ENCODE measurements at regions not wholly inside any gene's neighbourhood (a gene's known extent, or its start where the extent isn't known, plus 50 kb on each side); places are given as distances from the start of the nearest gene placed in this dataset.
A peak's percentile ranks its signal among the peaks of the same experiment; 100 is the strongest.

DNA sequence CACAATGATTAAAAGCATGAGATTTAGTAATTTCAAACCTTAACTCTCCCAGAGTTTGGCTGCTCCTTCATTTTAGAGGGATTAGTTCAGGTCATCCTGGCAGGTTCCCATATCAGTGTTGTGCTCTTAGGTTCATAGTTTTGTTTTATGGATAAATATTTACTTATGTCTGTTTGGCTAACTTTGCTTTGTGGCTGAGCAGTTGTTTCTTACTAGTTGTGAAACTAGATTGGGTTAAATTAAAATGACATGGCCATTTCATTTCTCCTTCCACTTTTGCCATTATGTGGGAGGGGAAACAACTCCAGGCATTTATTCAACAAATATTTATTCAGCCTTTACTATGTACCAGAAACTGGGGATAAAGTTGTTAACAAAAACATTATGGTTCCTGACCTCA is 158.8 kb downstream of the TMTC3 start:
- H3K4me3 ChIP-seq (ENCODE audit: low read length) = no peak overlapping the region
- no peak for TF ChIP-seq CTCF (conservative IDR thresholded peaks at IDR 0.05; ENCODE audit: low read length)
- DNase-seq (ENCODE audit: low read depth) = no peak

GRCh38 chr12:88303335-88303734 is 161.2 kb downstream of the TMTC3 start:
- no peak overlapping the region for H3K4me3 ChIP-seq (ENCODE audit: low read length)
- no peak for TF ChIP-seq CTCF (conservative IDR thresholded peaks at IDR 0.05; ENCODE audit: low read length)
- DNase-seq (ENCODE audit: low read depth) = no peak

- no peak for TF ChIP-seq CTCF (conservative IDR thresholded peaks at IDR 0.05; ENCODE audit: low read length)
- DNase-seq (ENCODE audit: low read depth) = no peak
- H3K4me3 ChIP-seq (ENCODE audit: low read length) = no peak overlapping the region
Measured at GRCh38 chr12:88305254-88305890, 163.3 kb downstream of the TMTC3 start.

GRCh38 chr12:88306471-88307069 is 164.5 kb downstream of the TMTC3 start:
- no peak overlapping the region for H3K4me3 ChIP-seq (ENCODE audit: low read length)
- no peak for DNase-seq (ENCODE audit: low read depth)
- TF ChIP-seq CTCF (conservative IDR thresholded peaks at IDR 0.05; ENCODE audit: low read length) = no peak

DNA sequence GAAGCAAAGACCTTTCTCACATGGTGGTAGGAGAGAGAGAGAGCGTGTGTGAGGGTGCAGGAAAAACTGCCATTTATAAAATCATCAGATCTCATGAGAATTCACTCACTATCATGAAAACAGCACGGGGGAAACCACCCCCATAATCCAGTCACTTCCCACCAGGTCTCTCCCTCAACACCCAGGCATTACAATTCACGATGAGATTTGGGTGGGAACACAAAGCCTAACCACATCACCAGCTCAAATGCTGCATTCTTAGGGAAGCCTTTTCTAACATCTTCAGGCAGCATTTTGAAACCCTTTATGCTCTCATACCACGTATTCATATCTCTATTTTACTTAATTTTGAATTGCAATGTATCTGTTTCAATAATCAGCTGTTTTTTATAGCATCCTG is 165.9 kb downstream of the TMTC3 start:
- no peak for TF ChIP-seq CTCF (conservative IDR thresholded peaks at IDR 0.05; ENCODE audit: low read length)
- no peak overlapping the region for H3K4me3 ChIP-seq (ENCODE audit: low read length)
- DNase-seq (ENCODE audit: low read depth) = no peak

DNA sequence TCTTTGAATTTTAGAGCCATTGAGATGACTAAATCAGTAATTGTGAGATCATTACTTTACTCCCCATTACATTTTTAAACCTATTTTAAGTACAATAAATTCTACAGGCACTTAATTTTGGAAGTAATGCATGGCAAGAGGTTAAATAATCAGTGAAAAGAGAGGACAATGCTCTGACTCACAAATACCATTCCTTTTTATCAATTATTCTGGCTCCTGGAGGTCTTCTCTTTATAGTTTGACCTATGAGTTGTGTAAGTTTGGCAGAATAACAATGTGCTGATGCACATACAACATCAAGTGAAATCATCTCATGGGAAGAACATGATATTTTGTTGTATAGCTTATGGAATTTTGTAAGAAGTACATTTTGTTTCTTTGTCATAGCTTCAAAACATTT is 166.7 kb downstream of the TMTC3 start:
- TF ChIP-seq CTCF (conservative IDR thresholded peaks at IDR 0.05; ENCODE audit: low read length) = no peak
- DNase-seq (ENCODE audit: low read depth) = peak; percentile 90
- H3K4me3 ChIP-seq (ENCODE audit: low read length) = no peak overlapping the region

DNA sequence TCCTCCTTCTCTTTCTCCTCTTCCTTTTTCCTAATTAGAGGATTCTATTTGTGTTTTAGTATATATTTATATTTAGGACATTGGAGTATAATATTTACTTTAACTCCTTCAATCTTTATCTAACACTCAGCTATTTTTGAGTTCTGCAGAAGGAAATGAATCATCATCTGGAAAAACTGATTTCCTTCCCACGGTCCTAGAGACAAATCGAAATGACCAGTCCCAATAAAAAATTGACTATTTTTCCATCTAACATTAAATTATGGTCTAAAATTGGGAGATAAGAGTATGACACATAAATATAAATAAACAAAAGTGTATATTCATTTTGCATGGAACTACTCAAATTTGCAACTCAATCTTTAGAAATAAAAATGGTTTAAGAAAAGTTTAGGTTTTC is 167.4 kb downstream of the TMTC3 start:
- DNase-seq (ENCODE audit: low read depth) = peak; percentile 48
- TF ChIP-seq CTCF (conservative IDR thresholded peaks at IDR 0.05; ENCODE audit: low read length) = no peak
- no peak overlapping the region for H3K4me3 ChIP-seq (ENCODE audit: low read length)
